Lower lobe of right lung (tissue), 2 donors: ENCODE measurements at regions not wholly inside any gene's neighbourhood (a gene's known extent, or its start where the extent isn't known, plus 50 kb on each side); places are given as distances from the start of the nearest gene placed in this dataset.

Experiments
- ATAC-seq, 2 donors: fragments of 200-7000 bp; cut with Tn5 transposase; one replicate each; pipeline ENCODE4 v1.9.1; 2020 to 2022; ENCODE audit warnings: mild to moderate bottlenecking in 2 of 2, moderate library complexity in 2 of 2
- DNase-seq: peaks from one replicate; pipeline ENCODE4 v3.0.0-alpha.2; 2020
- H3K27ac ChIP-seq: fragments of 200-600 bp; one replicate; pipeline ENCODE4 v1.8.0; 2022
- H3K27me3 ChIP-seq: fragments of 200-600 bp; one replicate; pipeline ENCODE4 v1.8.0; 2022; ENCODE audit warnings: low read depth
- H3K36me3 ChIP-seq: fragments of 200-600 bp; one replicate; pipeline ENCODE4 v1.8.0; 2022; ENCODE audit warnings: mild to moderate bottlenecking
- H3K4me1 ChIP-seq: fragments of 200-600 bp; one replicate; pipeline ENCODE4 v1.8.0; 2022
- H3K4me3 ChIP-seq: fragments of 200-600 bp; one replicate; pipeline ENCODE4 v1.8.0; 2022; ENCODE audit warnings: mild to moderate bottlenecking
- H3K9me3 ChIP-seq: fragments of 200-600 bp; one replicate; pipeline ENCODE4 v1.8.0; 2022
- CTCF ChIP-seq: fragments of 200-600 bp; IDR thresholded peaks from one replicate; pipeline ENCODE4 v1.8.0; 2022; ENCODE audit warnings: antibody characterized with exemption, mild to moderate bottlenecking
- intact Hi-C: fragments of 100-400 bp; cut with DNase I; formaldehyde crosslinking; loops from one replicate; pipeline ENCODE4 v1.11.0; 2022
- donor health status: DM: no; HTN: yes; CAD: no; lungs with severe emphysema.

GRCh38 chr14:97311411-97311810 is 514.2 kb downstream of the VRK1 start:
- no peak overlapping the region for H3K4me3 ChIP-seq
- no peak overlapping the region for H3K27ac ChIP-seq
- H3K4me1 ChIP-seq = no peaks in the 10 kb centered on the region
- H3K36me3 ChIP-seq = no peaks in the 10 kb centered on the region
- intact Hi-C loops = no loop called here
- DNase-seq = no peak
- peaks cover 4% of the 10 kb centered on the region for H3K9me3 ChIP-seq
- no peak for TF ChIP-seq CTCF
- H3K27me3 ChIP-seq = no peaks in the 10 kb centered on the region
- ATAC-seq = no peak

GRCh38 chr14:97312910-97313309 is 515.7 kb downstream of the VRK1 start:
- H3K4me3 ChIP-seq = no peak overlapping the region
- H3K27ac ChIP-seq = no peak overlapping the region
- no peak for DNase-seq
- ATAC-seq = no peak
- intact Hi-C loops = no loop called here
- no peaks in the 10 kb centered on the region for H3K27me3 ChIP-seq
- no peak for TF ChIP-seq CTCF
- no peaks in the 10 kb centered on the region for H3K4me1 ChIP-seq
- H3K9me3 ChIP-seq = peaks cover 4% of the 10 kb centered on the region
- H3K36me3 ChIP-seq = no peaks in the 10 kb centered on the region

- DNase-seq (no peak), ATAC-seq (no peak)
- no peak overlapping the region for H3K4me3 ChIP-seq
- peaks cover 4% of the 10 kb centered on the region for H3K9me3 ChIP-seq
- TF ChIP-seq CTCF = no peak
- no peak overlapping the region for H3K27ac ChIP-seq
- H3K4me1 ChIP-seq = no peaks in the 10 kb centered on the region
- H3K27me3 ChIP-seq = no peaks in the 10 kb centered on the region
- intact Hi-C loops = no loop called here
- H3K36me3 ChIP-seq = no peaks in the 10 kb centered on the region
Measured at GRCh38 chr14:97315790-97316189, 518.6 kb downstream of the VRK1 start.

GRCh38 chr14:97318380-97318779 is 521.2 kb downstream of the VRK1 start:
- Histone ChIP-seq H3K36me3 (no peaks in the 10 kb centered on the region), H3K9me3 (peaks cover 4% of the 10 kb centered on the region), H3K4me3 (no peak overlapping the region), H3K27me3 (no peaks in the 10 kb centered on the region), H3K27ac (no peak overlapping the region), H3K4me1 (no peaks in the 10 kb centered on the region)
- TF ChIP-seq CTCF = no peak
- DNase-seq = no peak
- intact Hi-C loops = no loop called here
- no peak for ATAC-seq

- no peak overlapping the region for H3K27ac ChIP-seq
- H3K27me3 ChIP-seq = no peaks in the 10 kb centered on the region
- no peaks in the 10 kb centered on the region for H3K36me3 ChIP-seq
- intact Hi-C loops = no loop called here
- ATAC-seq = no peak
- H3K9me3 ChIP-seq = no peaks in the 10 kb centered on the region
- no peak overlapping the region for H3K4me3 ChIP-seq
- no peak for DNase-seq
- H3K4me1 ChIP-seq = no peaks in the 10 kb centered on the region
- TF ChIP-seq CTCF = no peak
Measured at GRCh38 chr14:97319691-97320090, 522.5 kb downstream of the VRK1 start.

- DNase-seq (no peak), ATAC-seq (no peak)
- no peaks in the 10 kb centered on the region for H3K27me3 ChIP-seq
- no peak overlapping the region for H3K4me3 ChIP-seq
- intact Hi-C loops = no loop called here
- no peaks in the 10 kb centered on the region for H3K9me3 ChIP-seq
- H3K27ac ChIP-seq = no peak overlapping the region
- H3K4me1 ChIP-seq = no peaks in the 10 kb centered on the region
- H3K36me3 ChIP-seq = no peaks in the 10 kb centered on the region
- TF ChIP-seq CTCF = no peak
Measured at GRCh38 chr14:97328743-97329142, 531.6 kb downstream of the VRK1 start.
